GM12878 (cell line): ENCODE measurements at regions not wholly inside any gene's neighbourhood (a gene's known extent, or its start where the extent isn't known, plus 50 kb on each side); places are given as distances from the start of the nearest gene placed in this dataset.

Source experiments
- ATAC-seq: fragments of 200-7000 bp; cut with Tn5 transposase; 3 replicates; pipeline ENCODE4 v1.9.1; 2020; ENCODE audit warnings: mild to moderate bottlenecking, moderate library complexity
- BruUV-seq: library from RNA; stranded (reverse); fragments of 400-500 nt; replicated peaks from 2 replicates; lab custom pipeline; 2021; lab: Mats Ljungman, UMichigan
- CTCF ChIA-PET: fragments of 300-600 bp; sonication (Branson Sonifier 250); formaldehyde crosslinking; extraction: SDS; loops from one replicate; lab custom pipeline; 2021; ENCODE audit warnings: inconsistent platforms; lab: Yijun Ruan, JAX
- POLR2A ChIA-PET: fragments of 350-600 bp; formaldehyde crosslinking; extraction: SDS; loops from one replicate; lab custom pipeline; 2021; ENCODE audit warnings: inconsistent platforms; lab: Charles Lee
- RAD21 ChIA-PET: fragments of 300-600 bp; sonication (Branson Sonifier 250); formaldehyde crosslinking; loops from one replicate; lab custom pipeline; 2023; ENCODE audit warnings: antibody characterized with exemption; ENCODE audit not compliant: unreplicated experiment; lab: Charles Lee
- SMC1A ChIA-PET: fragments of 300-600 bp; sonication (Branson Sonifier 250); formaldehyde crosslinking; loops from one replicate; lab custom pipeline; 2023; ENCODE audit not compliant: unreplicated experiment, uncharacterized antibody; lab: Charles Lee
- DNase-seq: peaks from one replicate; pipeline ENCODE4 v3.0.0-alpha.2; 2011; ENCODE audit warnings: low read depth, low spot score
- FAIRE-seq: peaks from 3 replicates; lab custom pipeline; 2011; peaks lifted over from hg19 to GRCh38; lab: Jason Lieb, UNC
- H2AFZ ChIP-seq: 2 replicates; pipeline ENCODE4 v1.6.0; 2011; ENCODE audit warnings: low read depth, low read length, control low read depth; ENCODE audit not compliant: control insufficient read depth
- H3K27ac ChIP-seq: 2 replicates; pipeline ENCODE4 v1.5.1; 2011; ENCODE audit warnings: control low read depth; ENCODE audit not compliant: control insufficient read depth, insufficient read depth
- H3K27me3 ChIP-seq, 2 experiments: replicated peaks in 1 of 2; 2 replicates each; pipeline versions ENCODE4 v1.6.0 to v1.6.1; 2011; ENCODE audit warnings: low read length in 1 of 2; ENCODE audit not compliant: control insufficient read depth in 2 of 2, insufficient read depth in 2 of 2
- H3K36me3 ChIP-seq, 2 experiments: 2 replicates each; pipeline ENCODE4 v1.5.1; 2011; ENCODE audit warnings: low read length in 1 of 2; ENCODE audit not compliant: control insufficient read depth in 2 of 2, insufficient read depth in 2 of 2
- H3K4me1 ChIP-seq: 2 replicates; pipeline ENCODE4 v1.6.1; 2011; ENCODE audit warnings: mild to moderate bottlenecking, low read length, moderate library complexity, mixed read lengths; ENCODE audit not compliant: control insufficient read depth, insufficient read depth
- H3K4me2 ChIP-seq: 2 replicates; pipeline ENCODE4 v1.6.0; 2011; ENCODE audit warnings: control low read depth; ENCODE audit not compliant: control insufficient read depth, insufficient read depth
- H3K4me3 ChIP-seq: fragments of 200-600 bp; sonication (generic); 2 replicates; pipeline ENCODE4 v1.5.1; 2016
- H3K79me2 ChIP-seq: 2 replicates; pipeline ENCODE4 v1.6.0; 2011; ENCODE audit warnings: low read length; ENCODE audit not compliant: control insufficient read depth, insufficient read depth
- H3K9ac ChIP-seq: 2 replicates; pipeline ENCODE4 v1.8.0; 2011; ENCODE audit warnings: low read length, control low read depth, mixed read lengths; ENCODE audit not compliant: control insufficient read depth, insufficient read depth
- H3K9me3 ChIP-seq: replicated peaks from 3 replicates; pipeline ENCODE4 v1.5.1; 2011; ENCODE audit warnings: mild to moderate bottlenecking, low read length; ENCODE audit not compliant: control insufficient read depth, insufficient read depth
- H4K20me1 ChIP-seq: 2 replicates; pipeline ENCODE4 v1.6.0; 2011; ENCODE audit not compliant: control insufficient read depth, insufficient read depth
- ATF7 ChIP-seq: fragments of 450-650 bp; IDR thresholded peaks from 2 replicates; pipeline ENCODE4 v1.6.1; 2016; ENCODE audit warnings: low read depth, mild to moderate bottlenecking
- CBFB ChIP-seq: IDR thresholded peaks from 2 replicates; pipeline ENCODE4 v1.6.1; 2016; ENCODE audit warnings: antibody characterized with exemption, low read depth
- EED ChIP-seq: sonication (generic); IDR thresholded peaks from 2 replicates; pipeline ENCODE4 v1.6.1; 2016; ENCODE audit warnings: antibody characterized with exemption, low read depth
- HCFC1 ChIP-seq: fragments of 150-350 bp; IDR thresholded peaks from 2 replicates; pipeline ENCODE4 v1.6.1; 2014; ENCODE audit warnings: low read length
- PAX5 ChIP-seq: IDR thresholded peaks from 2 replicates; pipeline ENCODE4 v1.6.1; 2011; ENCODE audit warnings: low read depth, low read length, borderline replicate concordance
- in situ Hi-C: fragments of 300-500 bp; cut with MboI; formaldehyde crosslinking; loops from 9 replicates; pipeline ENCODE4 v1.14.3; 2018; ENCODE audit warnings: mixed read lengths
- intact Hi-C: fragments of 100-400 bp; cut with micrococcal nuclease; formaldehyde crosslinking; loops from one replicate; pipeline ENCODE4 v1.14.2; 2022; ENCODE audit not compliant: unreplicated experiment
- TF ChIP-seq, protein P1 (sequence below): IDR thresholded peaks from 2 replicates; pipeline ENCODE4 v1.6.1; 2011; ENCODE audit warnings: low read depth, mild to moderate bottlenecking, low read length, moderate library complexity, borderline replicate concordance; ENCODE audit errors: extremely low read depth

DNA sequence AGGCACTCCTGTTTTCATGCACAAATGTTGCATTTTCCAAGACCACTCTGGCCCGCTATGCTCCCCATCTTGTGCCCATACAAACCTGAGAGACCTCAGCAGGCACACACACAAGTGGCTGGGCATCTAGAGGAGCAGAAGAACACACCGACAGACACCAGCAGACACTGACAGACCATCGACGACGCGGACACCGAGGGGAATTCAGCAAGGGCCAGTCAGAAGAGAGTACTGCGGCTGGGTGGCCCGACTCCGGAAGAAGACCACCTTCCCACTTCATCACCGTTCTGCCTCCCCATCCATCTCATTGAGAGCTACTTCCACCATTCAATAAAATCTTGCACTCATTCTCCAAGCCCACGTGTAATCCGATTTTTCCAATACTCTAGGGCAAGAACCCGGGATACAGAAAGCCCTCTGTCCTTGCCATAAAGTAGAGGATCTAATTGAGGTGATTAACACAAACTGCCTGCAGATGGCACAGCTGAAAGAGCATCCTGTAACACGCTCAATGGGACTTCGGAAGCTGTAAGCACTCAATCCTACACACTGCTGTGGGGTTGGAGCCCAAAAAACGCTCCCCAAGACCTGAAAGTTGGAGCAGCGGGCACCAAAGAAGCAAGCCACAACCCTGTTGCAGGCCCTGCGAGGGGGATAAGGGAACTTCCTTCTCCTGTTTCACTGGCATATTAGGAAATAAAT lies 780.9 kb downstream of the ARAP2 start (continued):
- TF ChIP-seq, protein P1, sequence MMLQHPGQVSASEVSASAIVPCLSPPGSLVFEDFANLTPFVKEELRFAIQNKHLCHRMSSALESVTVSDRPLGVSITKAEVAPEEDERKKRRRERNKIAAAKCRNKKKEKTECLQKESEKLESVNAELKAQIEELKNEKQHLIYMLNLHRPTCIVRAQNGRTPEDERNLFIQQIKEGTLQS = no peak
- TF ChIP-seq EED (no peak), HCFC1 (no peak)

DNA sequence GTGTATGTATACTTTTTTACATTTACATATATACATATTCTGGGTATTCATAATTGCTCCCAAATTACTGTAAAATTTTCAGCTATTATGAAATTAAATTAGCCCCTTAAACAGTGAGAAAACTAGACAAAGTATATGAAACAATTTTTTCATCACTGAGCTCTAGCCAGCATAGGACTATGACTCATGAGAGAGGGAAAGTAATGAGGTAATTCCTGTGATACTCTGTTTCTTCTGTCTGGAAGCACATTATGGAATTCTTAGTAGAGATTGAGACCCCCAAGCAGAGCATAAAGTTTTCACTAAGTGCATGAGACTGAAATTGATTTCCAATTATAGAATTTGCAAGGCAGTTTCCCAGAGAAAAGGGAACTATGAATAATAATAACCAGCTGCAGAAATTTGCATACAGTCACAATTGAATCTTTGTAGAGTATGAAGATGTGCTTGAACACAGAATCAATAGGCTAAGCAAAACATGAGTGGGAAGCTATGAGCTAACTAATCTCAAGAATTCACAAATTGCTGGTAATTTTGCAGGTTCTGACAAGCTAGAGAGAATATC lies 779.3 kb downstream of the ARAP2 start:
- Histone ChIP-seq H3K27ac (no peak overlapping the region), H3K4me2 (no peak overlapping the region), H3K9me3 (no peaks in the 10 kb centered on the region), H3K36me3 (no peaks in the 10 kb centered on the region), H3K9ac (no peak overlapping the region), H3K79me2 (no peaks in the 10 kb centered on the region), H2AFZ (no peak overlapping the region), H3K4me3 (no peak overlapping the region), H3K4me1 (no peaks in the 10 kb centered on the region)
- BruUV-seq = no TSS peak
- POLR2A ChIA-PET = interaction anchor here (0.6 kb wide), 1 partner anchor 423 kb away, joined by 4 read pairs; no protein-coding TSS in a partner anchor
- no peak for FAIRE-seq
- CTCF ChIA-PET = interaction anchor here (0.9 to 1.3 kb wide), 2 partner anchors 24 to 469 kb away, joined by 4 read pairs; no protein-coding TSS in a partner anchor
- RAD21 ChIA-PET = interaction anchor here (0.9 kb wide), 1 partner anchor 238 kb away, joined by 3 read pairs; no protein-coding TSS in a partner anchor
- TF ChIP-seq ATF7 = peak; percentile 60
- no peak for TF ChIP-seq PAX5
- TF ChIP-seq CBFB = no peak
- TF ChIP-seq, all 136 proteins: peak for 1
- ATAC-seq = no peak; the same call in 2 of the 3 replicates
- SMC1A ChIA-PET = interaction anchor here (0.6 to 1.3 kb wide), 4 partner anchors 11 to 433 kb away, joined by 3 read pairs; no protein-coding TSS in a partner anchor
- intact Hi-C loops (no loop called here), in situ Hi-C loops (no loop called here)
- no peaks in the 10 kb centered on the region for H4K20me1 ChIP-seq
- no peaks in the 10 kb centered on the region for H3K27me3 ChIP-seq
- DNase-seq = no peak
